Breast epithelium (tissue), 4 donors: ENCODE measurements at regions not wholly inside any gene's neighbourhood (a gene's known extent, or its start where the extent isn't known, plus 50 kb on each side); places are given as distances from the start of the nearest gene placed in this dataset.

Experiments used
- DNase-seq, 2 donors: peaks; one replicate each; pipeline ENCODE4 v3.0.0-alpha.2; 2019; ENCODE audit warnings: low spot score in 2 of 2
- H3K27ac ChIP-seq, 2 donors: fragments of 200-600 bp; sonication (generic) in 1 of 2; one replicate each; pipeline ENCODE4 v1.5.1; 2016 to 2019; ENCODE audit warnings: mild to moderate bottlenecking in 1 of 2
- H3K27me3 ChIP-seq, 2 donors: fragments of 200-600 bp; sonication (generic) in 1 of 2; one replicate each; pipeline versions ENCODE4 v1.5.1 to v1.6.0; 2017 to 2019; ENCODE audit warnings: control low read depth in 1 of 2, mild to moderate bottlenecking in 1 of 2
- H3K36me3 ChIP-seq: fragments of 200-600 bp; one replicate; pipeline ENCODE4 v1.5.1; 2019
- H3K4me1 ChIP-seq, 2 donors: fragments of 200-600 bp; sonication (generic); one replicate each; pipeline ENCODE4 v1.5.1; 2016 to 2019; ENCODE audit warnings: control low read depth in 1 of 2
- H3K4me3 ChIP-seq, 3 donors: fragments of 200-600 bp; sonication (generic); 1 replicate in 2 of 3; 2 replicates in 1 of 3; pipeline ENCODE4 v1.5.1; 2016 to 2019; ENCODE audit warnings: mild to moderate bottlenecking in 3 of 3, moderate library complexity in 2 of 3
- H3K9me3 ChIP-seq, 2 donors: fragments of 200-600 bp; sonication (generic) in 1 of 2; one replicate each; pipeline ENCODE4 v1.5.1; 2016 to 2019; ENCODE audit warnings: control low read depth in 1 of 2
- POLR2A ChIP-seq: fragments of 450-650 bp; IDR thresholded peaks from one replicate; pipeline ENCODE4 v1.6.1; 2016; ENCODE audit warnings: antibody characterized with exemption, mild to moderate bottlenecking, moderate library complexity
- POLR2AphosphoS5 ChIP-seq, 3 donors: sonication (generic); formaldehyde crosslinking; IDR thresholded peaks; one replicate each; pipeline ENCODE4 v1.6.1; 2017; ENCODE audit warnings: antibody characterized with exemption in 3 of 3
- intact Hi-C: fragments of 100-400 bp; cut with DNase I; formaldehyde crosslinking; loops from one replicate; pipeline ENCODE4 v1.15.1; 2023; ENCODE audit warnings: low total_unique reads
- TF ChIP-seq, protein P1 (sequence below), 3 donors: fragments of 450-650 bp; IDR thresholded peaks; one replicate each; pipeline ENCODE4 v1.5.1; 2016 to 2017; ENCODE audit warnings: antibody characterized with exemption in 3 of 3, mild to moderate bottlenecking in 3 of 3, moderate library complexity in 3 of 3

DNA sequence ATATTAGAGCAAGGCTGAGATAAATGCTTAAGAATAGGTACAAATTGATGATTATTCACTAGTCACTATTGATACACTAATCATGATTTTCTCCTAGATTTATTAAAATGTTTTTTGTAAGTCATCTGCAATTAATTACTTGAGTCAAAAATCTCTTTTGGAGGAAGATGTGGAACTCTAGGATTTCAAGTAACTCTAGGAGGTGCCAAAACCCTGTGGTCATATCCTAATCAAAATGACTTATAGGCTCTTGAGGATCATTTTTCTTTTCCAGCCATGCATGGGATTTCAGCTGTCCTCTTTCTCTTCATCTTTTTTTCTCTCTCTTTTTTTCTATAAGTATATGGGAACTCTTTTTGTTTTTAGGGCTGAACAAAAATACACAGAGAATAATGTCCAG is 141.8 kb upstream of the CD180 start:
- H3K4me3 ChIP-seq: no peak overlapping the region
- H3K4me1 ChIP-seq: no peaks in the 10 kb centered on the region
- H3K36me3 ChIP-seq: no peaks in the 10 kb centered on the region
- no peak for DNase-seq
- intact Hi-C loops: no loop called here
- H3K9me3 ChIP-seq: no peaks in the 10 kb centered on the region
- H3K27me3 ChIP-seq: no peaks in the 10 kb centered on the region
- H3K27ac ChIP-seq: no peak overlapping the region
- TF ChIP-seq POLR2AphosphoS5 (IDR thresholded peaks at IDR 0.05): no peak
- TF ChIP-seq, protein P1, sequence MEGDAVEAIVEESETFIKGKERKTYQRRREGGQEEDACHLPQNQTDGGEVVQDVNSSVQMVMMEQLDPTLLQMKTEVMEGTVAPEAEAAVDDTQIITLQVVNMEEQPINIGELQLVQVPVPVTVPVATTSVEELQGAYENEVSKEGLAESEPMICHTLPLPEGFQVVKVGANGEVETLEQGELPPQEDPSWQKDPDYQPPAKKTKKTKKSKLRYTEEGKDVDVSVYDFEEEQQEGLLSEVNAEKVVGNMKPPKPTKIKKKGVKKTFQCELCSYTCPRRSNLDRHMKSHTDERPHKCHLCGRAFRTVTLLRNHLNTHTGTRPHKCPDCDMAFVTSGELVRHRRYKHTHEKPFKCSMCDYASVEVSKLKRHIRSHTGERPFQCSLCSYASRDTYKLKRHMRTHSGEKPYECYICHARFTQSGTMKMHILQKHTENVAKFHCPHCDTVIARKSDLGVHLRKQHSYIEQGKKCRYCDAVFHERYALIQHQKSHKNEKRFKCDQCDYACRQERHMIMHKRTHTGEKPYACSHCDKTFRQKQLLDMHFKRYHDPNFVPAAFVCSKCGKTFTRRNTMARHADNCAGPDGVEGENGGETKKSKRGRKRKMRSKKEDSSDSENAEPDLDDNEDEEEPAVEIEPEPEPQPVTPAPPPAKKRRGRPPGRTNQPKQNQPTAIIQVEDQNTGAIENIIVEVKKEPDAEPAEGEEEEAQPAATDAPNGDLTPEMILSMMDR (IDR thresholded peaks at IDR 0.05): no peak

DNA sequence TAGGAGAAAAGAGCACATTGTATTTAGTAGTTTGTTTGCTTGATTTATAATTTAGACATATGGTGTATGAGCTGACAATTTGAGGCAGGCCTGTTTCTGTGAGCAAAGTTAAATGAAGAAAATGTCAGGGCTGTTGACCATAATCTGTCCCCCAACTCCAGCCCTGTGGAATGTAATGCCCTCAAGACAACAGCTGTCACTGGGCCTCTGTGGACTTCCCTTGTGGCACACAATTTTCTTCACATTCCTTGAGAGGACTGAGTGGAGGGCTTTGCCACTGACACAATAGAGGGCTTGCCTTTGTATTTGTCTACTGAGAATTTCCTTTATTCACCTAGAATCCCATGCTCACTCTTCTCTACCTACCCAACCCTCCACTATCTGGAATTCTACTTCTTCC is 141.2 kb upstream of the CD180 start:
- intact Hi-C loops: no loop called here
- DNase-seq: no peak

DNA sequence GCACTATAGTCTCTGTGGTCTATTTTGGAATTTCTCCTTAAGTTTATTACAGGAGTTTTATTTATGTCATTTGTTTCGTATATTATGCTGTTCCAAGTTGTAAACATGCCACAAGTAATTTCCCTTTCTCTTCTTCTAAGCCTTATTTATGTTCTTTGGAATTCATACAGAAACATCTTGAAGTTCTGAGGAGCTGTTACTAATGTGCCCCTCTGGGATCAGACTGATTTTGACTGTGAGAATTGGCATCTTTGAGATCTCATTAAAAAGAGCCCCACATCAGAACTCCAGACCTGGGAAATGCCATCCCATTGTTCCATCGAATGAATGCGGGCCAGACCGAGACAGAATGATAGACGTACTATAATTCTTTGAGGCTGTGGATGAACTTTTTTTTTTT is 138.8 kb upstream of the CD180 start:
- Histone ChIP-seq H3K27ac (no peak overlapping the region), H3K36me3 (no peaks in the 10 kb centered on the region), H3K4me3 (no peak overlapping the region), H3K9me3 (peaks cover 2 to 9% of the 10 kb centered on the region in 2 donors), H3K4me1 (no peaks in the 10 kb centered on the region), H3K27me3 (no peaks in the 10 kb centered on the region)
- intact Hi-C loops: no loop called here
- TF ChIP-seq POLR2AphosphoS5 (IDR thresholded peaks at IDR 0.05) (no peak), POLR2A (no peak)
- TF ChIP-seq, protein P1 (IDR thresholded peaks at IDR 0.05): no peak
- no peak for DNase-seq

More for the DNA sequence above, 141.2 kb upstream of the CD180 start:
- no peaks in the 10 kb centered on the region for H3K36me3 ChIP-seq
- TF ChIP-seq POLR2AphosphoS5 (IDR thresholded peaks at IDR 0.05): no peak
- TF ChIP-seq, protein P1 (IDR thresholded peaks at IDR 0.05): no peak
- no peak for TF ChIP-seq POLR2A
- no peak overlapping the region for H3K27ac ChIP-seq
- H3K4me3 ChIP-seq: no peak overlapping the region
- no peaks in the 10 kb centered on the region for H3K27me3 ChIP-seq
- no peaks in the 10 kb centered on the region for H3K4me1 ChIP-seq
- H3K9me3 ChIP-seq: no peaks in the 10 kb centered on the region

DNA sequence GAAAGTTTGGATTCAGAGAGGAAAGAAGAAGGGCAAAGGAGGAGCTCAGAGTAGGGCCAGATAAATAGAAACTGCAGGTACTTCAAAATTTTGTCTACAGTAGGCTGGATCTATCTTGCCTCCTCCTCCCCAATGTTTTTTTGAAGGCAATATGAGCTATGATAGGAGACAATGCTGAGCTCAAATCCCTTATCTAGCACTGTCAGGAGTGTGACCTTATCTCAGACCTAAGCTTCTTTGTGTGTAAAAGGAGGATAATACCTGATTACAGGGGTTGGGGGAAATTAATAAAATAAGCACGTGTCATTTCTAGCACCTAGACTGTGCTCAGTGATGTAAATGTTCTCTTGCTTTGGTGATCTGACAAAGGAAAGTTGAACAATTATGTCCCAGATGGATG is 137.8 kb upstream of the CD180 start:
- no peak for DNase-seq
- intact Hi-C loops: no loop called here
- H3K4me1 ChIP-seq: no peaks in the 10 kb centered on the region
- H3K27me3 ChIP-seq: no peaks in the 10 kb centered on the region
- TF ChIP-seq, protein P1 (IDR thresholded peaks at IDR 0.05): no peak
- TF ChIP-seq POLR2A (no peak), POLR2AphosphoS5 (IDR thresholded peaks at IDR 0.05) (no peak)
- no peaks in the 10 kb centered on the region for H3K36me3 ChIP-seq
- no peak overlapping the region for H3K4me3 ChIP-seq
- H3K27ac ChIP-seq: no peak overlapping the region
- H3K9me3 ChIP-seq: peaks cover 4 to 12% of the 10 kb centered on the region in 2 donors

DNA sequence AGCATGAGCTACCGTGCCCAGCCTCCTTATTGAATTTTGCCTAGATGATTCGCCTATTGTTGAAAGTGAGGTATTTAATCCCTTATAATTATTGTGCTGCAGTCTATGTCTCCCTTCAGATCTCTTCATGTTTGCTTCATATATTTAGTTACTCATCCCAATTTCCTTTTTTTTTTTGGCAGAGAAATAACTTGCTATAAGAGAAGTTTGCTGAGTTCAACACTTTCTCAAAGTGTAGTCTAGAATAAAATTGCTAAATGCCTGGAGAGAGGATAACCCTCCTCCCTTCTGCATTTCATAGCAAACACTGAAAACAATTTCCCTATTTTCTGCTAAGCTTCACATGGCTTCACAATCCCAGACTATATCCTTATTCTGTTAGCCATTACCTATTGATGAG is 136.6 kb upstream of the CD180 start:
- DNase-seq: no peak
- Histone ChIP-seq H3K36me3 (no peaks in the 10 kb centered on the region), H3K4me3 (no peak overlapping the region), H3K9me3 (peaks cover 4 to 12% of the 10 kb centered on the region in 2 donors), H3K4me1 (no peaks in the 10 kb centered on the region), H3K27ac (no peak overlapping the region), H3K27me3 (no peaks in the 10 kb centered on the region)
- intact Hi-C loops: no loop called here
- TF ChIP-seq POLR2AphosphoS5 (IDR thresholded peaks at IDR 0.05): no peak
- TF ChIP-seq POLR2A: no peak
- TF ChIP-seq, protein P1 (IDR thresholded peaks at IDR 0.05): no peak
